IPS DF 6.9 (cell line): ENCODE measurements at regions not wholly inside any gene's neighbourhood (a gene's known extent, or its start where the extent isn't known, plus 50 kb on each side); places are given as distances from the start of the nearest gene placed in this dataset.

Source experiments
- DNase-seq: peaks from one replicate; pipeline ENCODE4 v3.0.0-alpha.2; 2013; ENCODE audit warnings: low read depth, low spot score
- H3K27ac ChIP-seq: one replicate; pipeline ENCODE4 v1.5.1; 2013; ENCODE audit warnings: low read length, control low read depth
- H3K27me3 ChIP-seq: 2 replicates; pipeline ENCODE4 v1.6.1; 2013; ENCODE audit warnings: mild to moderate bottlenecking, low read length; ENCODE audit not compliant: control insufficient read depth, insufficient read depth
- H3K36me3 ChIP-seq: 2 replicates; pipeline ENCODE4 v1.6.1; 2013; ENCODE audit warnings: low read length; ENCODE audit not compliant: control insufficient read depth, insufficient read depth
- H3K4me1 ChIP-seq: 2 replicates; pipeline ENCODE4 v1.6.1; 2013; ENCODE audit warnings: low read length; ENCODE audit not compliant: control insufficient read depth, insufficient read depth
- H3K4me3 ChIP-seq: 2 replicates; pipeline ENCODE4 v1.5.1; 2013; ENCODE audit warnings: mild to moderate bottlenecking, low read length
- H3K9me3 ChIP-seq: 2 replicates; pipeline ENCODE4 v1.6.1; 2013; ENCODE audit warnings: low read length, inconsistent platforms; ENCODE audit not compliant: control insufficient read depth, insufficient read depth
- WGBS: extraction: QIAGEN DNeasy Blood & Tissue Kit; methylation state at CpG from one replicate; pipeline ENCODE4 v1.1.7; 2013; ENCODE audit warnings: mixed read lengths, missing lambda C conversion rate; ENCODE audit not compliant: insufficient read length, insufficient coverage; 5-methylcytosine and 5-hydroxymethylcytosine counted together

DNA sequence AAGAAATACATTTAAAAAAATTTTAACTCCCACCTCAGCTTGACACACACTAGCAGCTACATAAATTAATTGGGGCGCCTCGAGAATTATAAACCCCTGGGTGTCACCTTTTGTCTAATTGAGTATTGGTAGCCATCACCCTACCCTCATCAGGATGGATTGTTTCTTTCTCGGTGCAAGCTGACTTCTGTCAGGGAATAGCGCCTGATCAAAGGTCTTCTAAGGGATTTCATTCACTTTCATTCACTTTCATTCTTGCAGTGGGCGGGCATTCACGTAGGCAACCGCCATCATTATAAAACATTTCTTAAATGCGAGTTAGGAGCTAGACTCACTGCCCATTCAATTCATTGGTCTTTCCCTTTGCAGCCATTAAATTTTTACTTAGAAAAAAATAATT is 239.2 kb upstream of the SASH1 start:
- no peaks in the 10 kb centered on the region for H3K9me3 ChIP-seq
- no CpG with 5 or more reads among the region's 8 CpGs for WGBS
- H3K4me3 ChIP-seq: no peak overlapping the region
- no peak for DNase-seq
- H3K27me3 ChIP-seq: no peaks in the 10 kb centered on the region
- no peaks in the 10 kb centered on the region for H3K36me3 ChIP-seq
- H3K4me1 ChIP-seq: no peaks in the 10 kb centered on the region
- H3K27ac ChIP-seq: no peak overlapping the region

DNA sequence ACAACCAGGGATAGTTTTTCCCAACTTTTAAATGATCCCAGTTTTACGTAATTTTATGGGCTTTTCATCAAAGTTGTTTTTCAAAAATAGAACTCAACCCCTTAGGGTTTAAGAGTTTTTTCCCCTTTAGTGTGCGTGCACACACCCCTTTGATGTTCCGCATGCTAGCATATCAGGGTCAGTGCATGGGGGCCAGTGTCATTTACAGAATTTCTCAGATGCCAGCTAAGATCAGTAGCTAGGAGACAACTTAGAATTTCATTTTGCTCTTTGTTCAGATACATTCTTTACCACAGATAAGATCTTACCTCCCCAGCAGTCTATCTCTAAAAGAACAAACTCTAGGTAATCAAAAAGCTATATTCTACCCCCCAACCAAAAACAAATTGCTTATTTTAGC is 238.5 kb upstream of the SASH1 start:
- Histone ChIP-seq H3K4me3 (no peak overlapping the region), H3K27me3 (no peaks in the 10 kb centered on the region)
- WGBS: no CpG with 5 or more reads among the region's 3 CpGs

DNA sequence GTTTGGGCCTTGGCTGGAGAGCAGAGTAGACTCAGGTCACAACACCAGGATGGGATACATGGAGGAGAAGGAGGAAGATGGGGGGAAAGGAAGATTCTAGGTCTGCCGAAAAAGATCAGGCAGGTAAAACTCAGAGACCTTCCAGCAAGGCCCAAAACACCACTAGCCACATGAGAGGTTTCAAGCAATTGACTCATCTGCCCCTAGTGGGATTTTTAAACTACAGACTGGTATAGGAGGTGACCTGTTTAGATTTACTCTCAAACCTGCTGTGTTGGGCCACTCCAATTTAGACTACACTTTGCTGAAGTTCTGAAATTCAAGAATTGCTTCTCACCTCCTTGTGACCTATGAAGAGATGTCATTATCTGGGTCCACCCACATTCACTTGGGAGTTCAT is 236.9 kb upstream of the SASH1 start:
- Histone ChIP-seq H3K4me1 (no peaks in the 10 kb centered on the region), H3K27me3 (no peaks in the 10 kb centered on the region), H3K27ac (no peak overlapping the region), H3K4me3 (no peak overlapping the region), H3K9me3 (no peaks in the 10 kb centered on the region), H3K36me3 (no peaks in the 10 kb centered on the region)
- no peak for DNase-seq
- no CpG with 5 or more reads among the region's 1 CpG for WGBS

More for the DNA sequence above, 238.5 kb upstream of the SASH1 start:
- H3K4me1 ChIP-seq: no peaks in the 10 kb centered on the region
- H3K36me3 ChIP-seq: no peaks in the 10 kb centered on the region
- no peak overlapping the region for H3K27ac ChIP-seq
- H3K9me3 ChIP-seq: no peaks in the 10 kb centered on the region
- DNase-seq: no peak

DNA sequence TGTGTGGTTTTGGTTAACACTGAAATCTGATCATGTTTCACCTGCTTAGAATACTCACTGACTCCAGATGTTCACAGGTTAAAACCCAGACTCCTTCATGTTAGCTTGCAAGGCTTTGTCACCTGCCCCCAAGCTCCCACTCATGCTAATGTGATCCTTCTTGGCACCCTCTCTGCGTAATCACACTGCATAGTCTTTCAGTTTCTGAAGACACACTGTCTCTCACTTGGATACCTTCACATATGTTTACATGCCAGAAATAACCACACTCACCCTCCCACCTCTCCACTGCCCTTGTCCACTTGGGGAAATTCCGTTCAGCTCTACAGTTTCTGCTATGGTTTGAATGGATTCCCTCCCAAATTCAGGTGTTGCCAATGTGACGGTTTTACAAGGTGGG is 234.7 kb upstream of the SASH1 start:
- DNase-seq: no peak
- no CpG with 5 or more reads among the region's 3 CpGs for WGBS
- Histone ChIP-seq H3K4me1 (no peaks in the 10 kb centered on the region), H3K27me3 (no peaks in the 10 kb centered on the region), H3K9me3 (no peaks in the 10 kb centered on the region), H3K4me3 (no peak overlapping the region), H3K36me3 (no peaks in the 10 kb centered on the region), H3K27ac (no peak overlapping the region)

DNA sequence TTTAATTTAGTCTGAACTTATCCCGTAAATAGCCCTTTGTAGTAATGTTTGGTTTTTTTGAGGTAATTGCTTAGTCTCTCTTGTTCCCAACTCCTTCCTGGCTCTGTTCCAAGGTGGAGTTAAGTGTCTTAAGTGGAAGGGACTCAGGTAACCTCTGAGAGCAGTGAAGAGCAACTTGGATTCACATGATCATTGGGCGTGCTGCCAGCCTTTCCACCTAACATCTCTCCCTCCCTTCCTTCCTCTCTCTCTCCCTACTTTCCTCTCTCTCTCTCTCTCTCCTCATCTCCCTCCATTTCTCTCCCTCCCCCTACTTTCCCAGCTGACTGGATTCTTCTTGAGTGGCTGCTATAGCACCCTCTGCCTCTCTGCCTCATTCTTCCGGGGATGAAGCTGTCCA is 232.9 kb upstream of the SASH1 start:
- H3K36me3 ChIP-seq: no peaks in the 10 kb centered on the region
- WGBS: no CpG with 5 or more reads among the region's 3 CpGs
- no peaks in the 10 kb centered on the region for H3K27me3 ChIP-seq
- no peak for DNase-seq
- H3K27ac ChIP-seq: no peak overlapping the region
- H3K4me3 ChIP-seq: no peak overlapping the region
- H3K9me3 ChIP-seq: no peaks in the 10 kb centered on the region
- no peaks in the 10 kb centered on the region for H3K4me1 ChIP-seq

DNA sequence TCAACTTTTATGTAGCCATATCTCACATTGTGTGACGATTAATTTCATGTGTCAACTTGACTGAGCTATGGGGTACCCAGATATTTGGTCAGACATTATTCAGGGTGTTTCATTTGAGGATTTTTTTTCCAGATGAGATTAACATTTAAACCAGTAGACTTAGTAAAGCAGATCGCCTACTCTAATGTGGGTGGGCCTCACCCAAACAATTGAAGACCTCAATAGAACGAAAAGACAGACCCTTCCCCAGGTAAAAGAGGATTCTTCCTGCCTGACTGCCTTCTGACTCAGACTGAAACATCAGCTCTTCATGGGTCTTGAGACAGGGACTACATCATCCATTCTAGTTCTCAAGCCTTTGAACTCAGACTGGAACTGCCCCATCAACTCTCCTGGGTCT is 231.7 kb upstream of the SASH1 start:
- no peaks in the 10 kb centered on the region for H3K9me3 ChIP-seq
- no peak for DNase-seq
- no peaks in the 10 kb centered on the region for H3K4me1 ChIP-seq
- no peaks in the 10 kb centered on the region for H3K27me3 ChIP-seq
- WGBS: no CpG with 5 or more reads among the region's 3 CpGs
- H3K4me3 ChIP-seq: no peak overlapping the region
- no peak overlapping the region for H3K27ac ChIP-seq
- no peaks in the 10 kb centered on the region for H3K36me3 ChIP-seq

DNA sequence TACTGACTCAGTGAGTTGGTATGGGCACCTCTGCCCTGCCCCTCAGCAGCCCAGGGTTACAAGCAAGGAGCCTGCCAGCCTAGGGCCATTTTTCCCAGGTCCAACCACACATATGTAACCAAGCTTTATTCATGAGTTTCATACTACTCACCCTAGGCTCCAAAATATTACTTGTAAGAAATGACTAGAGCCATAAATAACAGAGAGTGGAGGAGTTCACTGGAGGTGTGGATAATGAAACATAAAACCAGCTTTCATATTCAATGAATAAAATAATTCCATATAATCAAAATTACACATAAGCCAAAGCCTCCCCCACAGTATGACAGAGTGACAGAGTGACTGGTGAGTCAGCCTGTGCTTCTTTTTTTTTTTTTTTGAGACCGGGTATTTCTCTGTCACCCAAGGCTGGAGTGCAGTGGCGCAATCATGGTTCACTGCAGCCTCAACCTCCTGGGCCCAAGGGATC is 229.8 kb upstream of the SASH1 start:
- no CpG with 5 or more reads among the region's 2 CpGs for WGBS
- no peaks in the 10 kb centered on the region for H3K36me3 ChIP-seq
- H3K9me3 ChIP-seq: no peaks in the 10 kb centered on the region
- H3K27me3 ChIP-seq: no peaks in the 10 kb centered on the region
- no peak for DNase-seq
- no peak overlapping the region for H3K4me3 ChIP-seq
- H3K27ac ChIP-seq: no peak overlapping the region
- H3K4me1 ChIP-seq: no peaks in the 10 kb centered on the region

DNA sequence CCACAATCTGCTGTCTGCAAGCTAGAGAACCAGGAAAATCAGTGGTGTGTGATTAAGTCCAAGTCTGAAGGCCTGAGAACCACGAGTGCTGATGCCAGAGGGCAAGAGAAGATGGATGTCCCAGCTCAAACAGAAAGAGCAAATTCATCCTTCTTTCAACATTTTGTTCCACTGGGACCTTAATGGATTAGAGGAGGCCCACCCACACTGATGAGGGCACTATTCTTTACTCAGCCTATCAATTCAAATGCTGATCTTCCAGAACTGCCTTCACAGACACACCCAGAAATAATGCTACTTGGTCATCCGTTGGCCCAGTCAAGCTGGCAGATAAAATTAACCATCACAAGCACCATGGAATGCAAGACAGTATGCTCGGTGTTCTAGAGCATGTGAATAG is 226.6 kb upstream of the SASH1 start:
- H3K36me3 ChIP-seq: no peaks in the 10 kb centered on the region
- WGBS: no CpG with 5 or more reads among the region's 3 CpGs
- H3K27ac ChIP-seq: no peak overlapping the region
- H3K27me3 ChIP-seq: no peaks in the 10 kb centered on the region
- no peak for DNase-seq
- H3K4me3 ChIP-seq: no peak overlapping the region
- no peaks in the 10 kb centered on the region for H3K9me3 ChIP-seq
- H3K4me1 ChIP-seq: no peaks in the 10 kb centered on the region

DNA sequence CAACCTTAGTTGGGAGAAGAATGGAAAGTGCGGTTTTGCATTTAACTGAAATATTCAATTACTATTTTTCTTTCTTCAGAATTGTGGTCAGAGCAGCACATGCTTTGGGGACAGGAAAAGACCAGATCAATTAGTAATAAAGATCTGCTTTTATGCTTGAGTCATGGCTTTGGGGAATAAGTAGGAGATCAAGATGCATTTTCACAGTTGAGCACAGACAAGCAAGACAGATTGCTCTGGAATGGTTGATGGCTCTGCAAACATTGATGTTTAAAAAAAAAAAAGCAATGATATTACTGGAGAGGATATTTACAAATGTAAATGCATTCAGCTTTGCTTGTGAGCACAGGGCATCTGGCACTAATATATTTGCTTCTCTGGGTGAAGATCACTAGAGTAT is 224.4 kb upstream of the SASH1 start:
- WGBS: no CpG with 5 or more reads among the region's 1 CpG
- Histone ChIP-seq H3K36me3 (no peaks in the 10 kb centered on the region), H3K4me3 (no peak overlapping the region), H3K4me1 (no peaks in the 10 kb centered on the region), H3K27me3 (no peaks in the 10 kb centered on the region), H3K9me3 (no peaks in the 10 kb centered on the region), H3K27ac (no peak overlapping the region)
- no peak for DNase-seq

DNA sequence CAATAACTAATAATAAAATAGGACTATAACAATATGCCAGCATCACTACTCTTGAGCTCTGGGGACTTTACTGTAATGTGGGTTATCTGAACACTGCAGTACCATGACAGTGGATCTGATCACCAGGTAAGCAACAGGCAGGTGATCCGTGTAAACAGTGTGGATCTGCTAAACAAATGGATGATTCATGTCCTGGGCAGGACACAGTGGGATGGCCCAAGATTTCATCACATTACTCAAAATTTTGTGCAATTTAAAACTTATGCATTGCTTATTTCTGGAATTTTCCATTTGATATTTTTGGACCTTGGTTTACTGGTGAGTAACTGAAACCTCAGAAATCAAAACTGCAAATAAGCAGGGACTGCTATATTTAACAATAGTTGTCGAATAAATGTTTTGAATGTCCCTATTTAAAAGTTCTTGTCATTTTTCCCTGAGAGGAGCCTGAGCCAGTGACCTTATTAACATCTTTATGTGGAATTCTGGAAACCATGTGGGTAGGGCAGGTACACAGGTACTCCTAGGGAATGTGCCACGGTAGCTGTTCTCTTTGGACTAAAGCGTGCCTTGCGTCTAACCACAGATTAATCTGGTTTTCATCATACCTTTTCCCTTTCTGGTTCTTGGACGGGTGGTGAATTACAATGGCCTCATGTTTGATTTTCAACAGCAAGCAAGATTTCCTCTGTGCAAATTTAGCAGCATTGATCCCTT is 214.5 kb upstream of the SASH1 start:
- no peak overlapping the region for H3K4me3 ChIP-seq
- H3K36me3 ChIP-seq: no peaks in the 10 kb centered on the region
- DNase-seq: no peak
- WGBS: no CpG with 5 or more reads among the region's 6 CpGs
- H3K27me3 ChIP-seq: no peaks in the 10 kb centered on the region
- H3K27ac ChIP-seq: no peak overlapping the region
- no peaks in the 10 kb centered on the region for H3K9me3 ChIP-seq
- H3K4me1 ChIP-seq: no peaks in the 10 kb centered on the region

DNA sequence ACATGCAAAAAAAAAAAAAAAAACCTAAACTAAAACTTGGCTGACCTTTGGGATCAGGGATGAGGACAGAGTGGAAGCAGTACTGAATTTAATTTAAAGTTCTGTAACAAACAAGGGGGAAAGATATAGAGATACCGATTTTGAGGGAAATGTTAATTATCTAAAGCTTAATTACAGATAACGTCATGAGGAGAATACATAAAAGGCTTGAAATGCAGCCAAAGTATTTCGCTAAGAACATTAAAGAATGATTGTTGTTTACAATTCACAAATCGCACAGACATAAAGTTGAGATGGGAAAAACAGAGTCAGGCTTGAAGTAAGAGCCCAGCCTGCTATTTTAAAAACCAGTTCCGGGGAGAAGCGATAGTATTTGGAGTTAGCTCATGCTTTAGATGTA is 208.0 kb upstream of the SASH1 start:
- no peaks in the 10 kb centered on the region for H3K4me1 ChIP-seq
- no peak overlapping the region for H3K27ac ChIP-seq
- no CpG with 5 or more reads among the region's 6 CpGs for WGBS
- no peak overlapping the region for H3K4me3 ChIP-seq
- no peaks in the 10 kb centered on the region for H3K36me3 ChIP-seq
- H3K9me3 ChIP-seq: no peaks in the 10 kb centered on the region
- H3K27me3 ChIP-seq: no peaks in the 10 kb centered on the region
- DNase-seq: no peak
